ENCODE measurements at regions not wholly inside any gene's neighbourhood (a gene's known extent, or its start where the extent isn't known, plus 50 kb on each side); places are given as distances from the start of the nearest gene placed in this dataset.

DNA sequence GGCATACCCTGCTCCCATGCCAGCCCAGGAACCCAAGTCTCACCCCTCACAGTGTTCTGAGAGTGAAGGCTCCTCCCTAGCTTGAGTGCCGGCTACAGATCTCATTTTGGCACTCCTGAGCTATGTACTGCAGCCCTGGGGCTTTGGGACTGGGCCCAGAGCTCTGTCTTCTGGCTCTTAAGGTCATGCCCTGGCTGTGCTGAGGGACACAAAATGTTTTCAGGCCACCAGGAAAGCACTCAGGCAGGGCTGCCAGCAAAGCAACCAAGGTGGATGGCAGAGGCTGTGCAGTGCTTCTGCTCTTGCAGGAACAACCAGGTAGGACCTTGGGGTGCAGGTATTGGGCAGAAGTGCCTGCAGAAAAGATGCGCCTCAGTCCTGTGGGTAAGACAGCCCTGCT lies 564.0 kb downstream of the SLC6A15 start:
- Histone ChIP-seq H3K9me3 (replicated peaks in 1 of 3) (no peaks in the 10 kb centered on the region), H3K27me3 (no peaks in the 10 kb centered on the region), H3K4me1 (replicated peaks in 1 of 2) (no peaks in the 10 kb centered on the region), H3K27ac (no peak overlapping the region), H3K4me3 (no peak overlapping the region), H3K36me3 (replicated peaks in 1 of 2) (no peaks in the 10 kb centered on the region)
- no peak for DNase-seq
- no peak for TF ChIP-seq POLR2A (IDR thresholded peaks at IDR 0.05)
- TF ChIP-seq, protein P1, sequence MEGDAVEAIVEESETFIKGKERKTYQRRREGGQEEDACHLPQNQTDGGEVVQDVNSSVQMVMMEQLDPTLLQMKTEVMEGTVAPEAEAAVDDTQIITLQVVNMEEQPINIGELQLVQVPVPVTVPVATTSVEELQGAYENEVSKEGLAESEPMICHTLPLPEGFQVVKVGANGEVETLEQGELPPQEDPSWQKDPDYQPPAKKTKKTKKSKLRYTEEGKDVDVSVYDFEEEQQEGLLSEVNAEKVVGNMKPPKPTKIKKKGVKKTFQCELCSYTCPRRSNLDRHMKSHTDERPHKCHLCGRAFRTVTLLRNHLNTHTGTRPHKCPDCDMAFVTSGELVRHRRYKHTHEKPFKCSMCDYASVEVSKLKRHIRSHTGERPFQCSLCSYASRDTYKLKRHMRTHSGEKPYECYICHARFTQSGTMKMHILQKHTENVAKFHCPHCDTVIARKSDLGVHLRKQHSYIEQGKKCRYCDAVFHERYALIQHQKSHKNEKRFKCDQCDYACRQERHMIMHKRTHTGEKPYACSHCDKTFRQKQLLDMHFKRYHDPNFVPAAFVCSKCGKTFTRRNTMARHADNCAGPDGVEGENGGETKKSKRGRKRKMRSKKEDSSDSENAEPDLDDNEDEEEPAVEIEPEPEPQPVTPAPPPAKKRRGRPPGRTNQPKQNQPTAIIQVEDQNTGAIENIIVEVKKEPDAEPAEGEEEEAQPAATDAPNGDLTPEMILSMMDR (IDR thresholded peaks at IDR 0.05) = no peak
- intact Hi-C loops (cut with DNase I) = no loop called here
- WGBS, 4 donors = 72 to 89% (median 76%) methylated on average over 1 to 2 of the region's 2 CpGs; no CpG with 5 or more reads in 1 of the 4 donors

- Histone ChIP-seq H3K27ac (no peak overlapping the region), H3K9me3 (replicated peaks in 1 of 3) (no peaks in the 10 kb centered on the region), H3K4me1 (replicated peaks in 1 of 2) (no peaks in the 10 kb centered on the region), H3K4me3 (no peak overlapping the region), H3K27me3 (no peaks in the 10 kb centered on the region), H3K36me3 (replicated peaks in 1 of 2) (no peaks in the 10 kb centered on the region)
- intact Hi-C loops (cut with DNase I) = no loop called here
- TF ChIP-seq POLR2A (IDR thresholded peaks at IDR 0.05) = no peak
- TF ChIP-seq, protein P1 (IDR thresholded peaks at IDR 0.05) = no peak
- DNase-seq = no peak
- WGBS, 4 donors = 67 to 78% (median 78%) methylated on average over 1 of the region's 1 CpG
Measured at GRCh38 chr12:84341467-84342193, 571.0 kb downstream of the SLC6A15 start.

GRCh38 chr12:84336231-84336630 lies 576.4 kb downstream of the SLC6A15 start:
- WGBS, 4 donors = 26 to 50% (median 42%) methylated on average over 1 of the region's 1 CpG
- intact Hi-C loops (cut with DNase I) = no loop called here

GRCh38 chr12:84329938-84330337 lies 582.7 kb downstream of the SLC6A15 start:
- Histone ChIP-seq H3K9me3 (replicated peaks in 1 of 3) (no peaks in the 10 kb centered on the region), H3K4me3 (no peak overlapping the region), H3K36me3 (replicated peaks in 1 of 2) (no peaks in the 10 kb centered on the region), H3K4me1 (replicated peaks in 1 of 2) (no peaks in the 10 kb centered on the region), H3K27me3 (no peaks in the 10 kb centered on the region), H3K27ac (no peak overlapping the region)
- intact Hi-C loops (cut with DNase I) = no loop called here
- 69 to 79% (median 73%) methylated on average over 2 of the region's 2 CpGs for WGBS, 4 donors
- TF ChIP-seq, protein P1 (IDR thresholded peaks at IDR 0.05) = no peak
- TF ChIP-seq POLR2A (IDR thresholded peaks at IDR 0.05) = no peak
- DNase-seq = no peak

More at GRCh38 chr12:84336231-84336630, 576.4 kb downstream of the SLC6A15 start:
- H3K4me1 ChIP-seq (replicated peaks in 1 of 2) = no peaks in the 10 kb centered on the region
- H3K27me3 ChIP-seq = no peaks in the 10 kb centered on the region
- no peaks in the 10 kb centered on the region for H3K9me3 ChIP-seq (replicated peaks in 1 of 3)
- H3K4me3 ChIP-seq = no peak overlapping the region
- no peak overlapping the region for H3K27ac ChIP-seq
- TF ChIP-seq POLR2A (IDR thresholded peaks at IDR 0.05) = no peak
- TF ChIP-seq, protein P1 (IDR thresholded peaks at IDR 0.05) = no peak
- H3K36me3 ChIP-seq (replicated peaks in 1 of 2) = no peaks in the 10 kb centered on the region
- no peak for DNase-seq

Data from adrenal gland (tissue), 9 donors.